ENCODE measurements at regions not wholly inside any gene's neighbourhood (a gene's known extent, or its start where the extent isn't known, plus 50 kb on each side); places are given as distances from the start of the nearest gene placed in this dataset.

- TF ChIP-seq CTCF (IDR thresholded peaks at IDR 0.05) (no peak), POLR2A (IDR thresholded peaks at IDR 0.05) (no peak)
Measured at GRCh38 chr4:13947921-13948320, 320.4 kb upstream of the BOD1L1 start.

Data from adrenal gland (tissue), 5 donors.